CD4-positive, alpha-beta memory T cell (primary cell): ENCODE measurements at regions not wholly inside any gene's neighbourhood (a gene's known extent, or its start where the extent isn't known, plus 50 kb on each side); places are given as distances from the start of the nearest gene placed in this dataset.

Experiments
- CTCF ChIA-PET: fragments of 350-600 bp; sonication (Branson Sonifier 250); formaldehyde crosslinking; loops from one replicate; lab custom pipeline; 2021; ENCODE audit warnings: inconsistent platforms; ENCODE audit not compliant: partially characterized antibody; lab: Charles Lee
- POLR2A ChIA-PET: fragments of 350-600 bp; sonication (Branson Sonifier 250); formaldehyde crosslinking; loops from one replicate; lab custom pipeline; 2021; ENCODE audit not compliant: partially characterized antibody; lab: Charles Lee
- DNase-seq, 5 donors: peaks; one replicate each; pipeline versions ENCODE4 v3.0.0 to v3.0.0-alpha.2; 2020 to 2022; ENCODE audit warnings: mixed read lengths in 1 of 5
- H3K27ac ChIP-seq: one replicate; pipeline ENCODE4 v1.7.0; 2013; ENCODE audit warnings: low read depth, low read length
- H3K27me3 ChIP-seq: 2 replicates; pipeline ENCODE4 v1.7.0; 2013; ENCODE audit warnings: mild to moderate bottlenecking, low read length, moderate library complexity; ENCODE audit not compliant: insufficient read depth
- H3K36me3 ChIP-seq: 2 replicates; pipeline ENCODE4 v1.7.0; 2013; ENCODE audit warnings: mild to moderate bottlenecking, low read length, moderate library complexity; ENCODE audit not compliant: insufficient read depth
- H3K4me1 ChIP-seq: 2 replicates; pipeline ENCODE4 v1.7.0; 2013; ENCODE audit warnings: mild to moderate bottlenecking, low read length, moderate library complexity; ENCODE audit not compliant: insufficient read depth
- H3K4me3 ChIP-seq, 2 donors: one replicate each; pipeline ENCODE4 v1.7.0; 2013; ENCODE audit warnings: low read length in 2 of 2, mild to moderate bottlenecking in 1 of 2
- H3K9me3 ChIP-seq, 2 donors: one replicate each; pipeline ENCODE4 v1.7.0; 2013; ENCODE audit warnings: low read length in 2 of 2, control low read depth in 1 of 2; ENCODE audit not compliant: control insufficient read depth in 1 of 2
- H3K27ac Mint-ChIP-seq, 7 donors: one replicate each; pipeline ENCODE4 v1.8.0; 2020 to 2021; ENCODE audit warnings: mixed read lengths in 7 of 7, mild to moderate bottlenecking in 6 of 7, inconsistent platforms in 3 of 7, moderate library complexity in 3 of 7
- H3K27me3 Mint-ChIP-seq, 2 donors: one replicate each; pipeline ENCODE4 v1.8.0; 2020 to 2021; ENCODE audit warnings: mixed read lengths in 2 of 2
- H3K36me3 Mint-ChIP-seq, 2 donors: one replicate each; pipeline ENCODE4 v1.8.0; 2020 to 2021; ENCODE audit warnings: mixed read lengths in 2 of 2, inconsistent platforms in 1 of 2, mild to moderate bottlenecking in 1 of 2
- H3K4me1 Mint-ChIP-seq, 4 donors: one replicate each; pipeline ENCODE4 v1.8.0; 2020 to 2021; ENCODE audit warnings: mixed read lengths in 4 of 4, mild to moderate bottlenecking in 1 of 4
- H3K4me3 Mint-ChIP-seq, 8 donors: one replicate each; pipeline ENCODE4 v1.8.0; 2020 to 2021; ENCODE audit warnings: mixed read lengths in 8 of 8, mild to moderate bottlenecking in 7 of 8, moderate library complexity in 6 of 8, inconsistent platforms in 3 of 8
- H3K9me3 Mint-ChIP-seq, 8 donors: one replicate each; pipeline ENCODE4 v1.8.0; 2020 to 2021; ENCODE audit warnings: mixed read lengths in 8 of 8, mild to moderate bottlenecking in 5 of 8, inconsistent platforms in 3 of 8, moderate library complexity in 1 of 8
- intact Hi-C: fragments of 100-400 bp; cut with micrococcal nuclease; formaldehyde crosslinking; loops from one replicate; pipeline ENCODE4 v1.15.1; 2023

DNA sequence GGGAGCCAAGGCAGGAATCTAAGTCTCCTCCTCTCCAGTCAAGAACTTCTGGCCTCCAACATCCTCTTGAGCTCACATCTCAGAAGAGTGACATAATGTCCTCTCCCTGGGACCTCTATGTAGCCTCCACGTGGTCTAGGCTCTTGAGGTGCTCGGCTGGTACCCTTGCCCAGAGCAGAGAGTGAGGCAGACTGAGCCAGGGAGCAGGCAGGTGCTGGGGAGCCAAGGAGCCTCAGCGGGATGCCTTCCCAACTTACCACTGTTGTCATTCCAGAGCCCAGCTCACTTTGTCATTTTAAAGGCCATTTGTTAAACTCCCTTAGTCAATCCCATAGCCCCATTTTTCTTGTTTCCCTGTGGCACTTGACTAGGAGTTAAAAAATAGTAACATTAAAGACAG lies 52.1 kb upstream of the DUSP22 start:
- H3K27ac Mint-ChIP-seq, result no peak overlapping the region
- POLR2A ChIA-PET, result no interaction called here
- H3K4me1 ChIP-seq, result peaks cover 16% of the 10 kb centered on the region
- no peak overlapping the region for H3K27ac ChIP-seq
- peaks cover 0 to 6% (median 1%) of the 10 kb centered on the region in 8 donors for H3K9me3 Mint-ChIP-seq
- no peaks in the 10 kb centered on the region for H3K27me3 Mint-ChIP-seq
- DNase-seq, result no peak
- no peaks in the 10 kb centered on the region for H3K36me3 Mint-ChIP-seq
- H3K9me3 ChIP-seq, result no peaks in the 10 kb centered on the region
- H3K4me1 Mint-ChIP-seq, result peaks cover 11 to 23% (median 18%) of the 10 kb centered on the region in 4 donors
- CTCF ChIA-PET, result no interaction called here
- no peaks in the 10 kb centered on the region for H3K36me3 ChIP-seq
- no peak overlapping the region for H3K4me3 ChIP-seq
- no peaks in the 10 kb centered on the region for H3K27me3 ChIP-seq
- intact Hi-C loops, result no loop called here
- no peak overlapping the region for H3K4me3 Mint-ChIP-seq

DNA sequence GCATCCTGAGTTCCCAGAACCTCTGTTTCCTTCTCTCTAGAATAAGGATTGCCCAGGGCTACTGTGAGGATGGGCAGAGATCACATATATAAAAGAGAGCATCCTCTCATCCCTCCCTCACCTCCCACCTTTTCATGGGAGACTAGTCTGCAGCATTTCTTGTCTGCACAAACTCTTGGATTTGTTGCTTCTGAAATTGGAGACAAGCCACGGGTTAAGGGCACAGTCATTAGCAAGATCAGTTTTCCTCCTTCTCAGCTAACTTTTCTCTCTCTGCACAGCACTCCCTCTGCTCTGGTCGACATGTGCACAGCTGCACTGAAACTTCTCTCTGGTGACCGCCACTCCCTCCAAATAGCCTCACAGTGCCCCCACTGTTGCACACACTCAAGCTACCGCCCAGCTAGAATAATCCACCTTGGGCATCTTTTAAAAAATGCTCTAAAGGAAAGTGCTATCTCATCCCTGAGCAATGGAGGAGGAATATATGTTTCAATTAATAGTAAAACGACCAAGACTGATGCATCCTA lies 50.9 kb upstream of the DUSP22 start:
- Mint-ChIP-seq H3K27me3 (no peaks in the 10 kb centered on the region), H3K36me3 (no peaks in the 10 kb centered on the region), H3K4me1 (peaks cover 5 to 10% (median 7%) of the 10 kb centered on the region in 4 donors), H3K4me3 (no peak overlapping the region), H3K9me3 (peaks cover 0 to 6% (median 1%) of the 10 kb centered on the region in 8 donors), H3K27ac (no peak overlapping the region)
- intact Hi-C loops, result no loop called here
- Histone ChIP-seq H3K36me3 (no peaks in the 10 kb centered on the region), H3K27me3 (no peaks in the 10 kb centered on the region), H3K27ac (no peak overlapping the region), H3K9me3 (no peaks in the 10 kb centered on the region), H3K4me1 (peaks cover 4% of the 10 kb centered on the region), H3K4me3 (no peak overlapping the region)
- ChIA-PET CTCF (no interaction called here), POLR2A (no interaction called here)
- DNase-seq, result no peak
